Activated CD8-positive, alpha-beta memory T cell treated with anti-CD3 and anti-CD28 coated beads for 24 hours (primary cell): ENCODE measurements at regions not wholly inside any gene's neighbourhood (a gene's known extent, or its start where the extent isn't known, plus 50 kb on each side); places are given as distances from the start of the nearest gene placed in this dataset.

Experiments used
- DNase-seq: peaks from one replicate; pipeline ENCODE4 v3.0.0-alpha.2; 2020

GRCh38 chr18:67282796-67283195, 233.7 kb downstream of the DSEL start:
- DNase-seq: no peak

- no peak for DNase-seq
Measured at GRCh38 chr18:67281746-67282145, 234.8 kb downstream of the DSEL start.

- no peak for DNase-seq
Measured at GRCh38 chr18:67280486-67281242, 235.9 kb downstream of the DSEL start.

- no peak for DNase-seq
Measured at GRCh38 chr18:67279988-67280387, 236.5 kb downstream of the DSEL start.

- no peak for DNase-seq
Measured at GRCh38 chr18:67278984-67279383, 237.5 kb downstream of the DSEL start.

- no peak for DNase-seq
Measured at GRCh38 chr18:67276638-67277037, 239.9 kb downstream of the DSEL start.

GRCh38 chr18:67273288-67273687, 243.2 kb downstream of the DSEL start:
- no peak for DNase-seq

GRCh38 chr18:67269206-67269605, 247.3 kb downstream of the DSEL start:
- DNase-seq: no peak

- DNase-seq: no peak
Measured at GRCh38 chr18:67268530-67268929, 248.0 kb downstream of the DSEL start.

- no peak for DNase-seq
Measured at GRCh38 chr18:67266246-67267237, 250.0 kb downstream of the DSEL start.

GRCh38 chr18:67265464-67266245, 250.9 kb downstream of the DSEL start:
- no peak for DNase-seq

- DNase-seq: no peak
Measured at GRCh38 chr18:67261931-67262552, 254.5 kb downstream of the DSEL start.

GRCh38 chr18:67260841-67261240, 255.7 kb downstream of the DSEL start:
- no peak for DNase-seq

GRCh38 chr18:67250776-67251424, 265.6 kb downstream of the DSEL start:
- no peak for DNase-seq

GRCh38 chr18:67243799-67244587, 272.5 kb downstream of the DSEL start:
- no peak for DNase-seq

GRCh38 chr18:67242001-67242400, 274.5 kb downstream of the DSEL start:
- no peak for DNase-seq

- no peak for DNase-seq
Measured at GRCh38 chr18:67241299-67241698, 275.2 kb downstream of the DSEL start.

- DNase-seq: no peak
Measured at GRCh38 chr18:67239826-67240225, 276.7 kb downstream of the DSEL start.

GRCh38 chr18:67232991-67233390, 283.5 kb downstream of the DSEL start:
- DNase-seq: no peak

- no peak for DNase-seq
Measured at GRCh38 chr18:67232406-67232805, 284.1 kb downstream of the DSEL start.

- DNase-seq: no peak
Measured at GRCh38 chr18:67222887-67223286, 293.6 kb downstream of the DSEL start.
